ENCODE measurements at regions not wholly inside any gene's neighbourhood (a gene's known extent, or its start where the extent isn't known, plus 50 kb on each side); places are given as distances from the start of the nearest gene placed in this dataset.

DNA sequence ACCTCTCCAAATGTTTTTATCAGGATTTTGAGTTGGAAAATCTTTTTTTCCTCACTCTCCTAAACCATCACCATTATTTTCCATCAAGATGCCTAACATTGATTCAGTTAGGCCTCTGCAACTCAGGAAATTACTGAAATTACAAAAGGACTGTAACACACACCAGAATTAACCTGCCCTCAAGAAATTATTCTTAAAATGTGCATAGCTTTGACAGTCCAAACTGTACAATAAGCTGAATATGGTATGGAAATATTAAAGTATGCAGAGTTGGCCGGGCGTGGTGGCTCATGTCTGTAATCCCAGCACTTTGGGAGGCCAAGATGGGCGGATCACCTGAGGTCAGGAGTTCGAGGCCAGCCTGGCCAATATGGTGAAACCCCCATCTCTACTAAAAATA, 50.2 kb upstream of the PHLPP1 start:
- H3K4me3 ChIP-seq (replicated peaks; ENCODE audit: insufficient read depth, low read length), result no peak overlapping the region
- TF ChIP-seq SPI1 (IDR thresholded peaks at IDR 0.05; ENCODE audit: borderline replicate concordance, low read depth), result no peak
- TF ChIP-seq, protein P1, sequence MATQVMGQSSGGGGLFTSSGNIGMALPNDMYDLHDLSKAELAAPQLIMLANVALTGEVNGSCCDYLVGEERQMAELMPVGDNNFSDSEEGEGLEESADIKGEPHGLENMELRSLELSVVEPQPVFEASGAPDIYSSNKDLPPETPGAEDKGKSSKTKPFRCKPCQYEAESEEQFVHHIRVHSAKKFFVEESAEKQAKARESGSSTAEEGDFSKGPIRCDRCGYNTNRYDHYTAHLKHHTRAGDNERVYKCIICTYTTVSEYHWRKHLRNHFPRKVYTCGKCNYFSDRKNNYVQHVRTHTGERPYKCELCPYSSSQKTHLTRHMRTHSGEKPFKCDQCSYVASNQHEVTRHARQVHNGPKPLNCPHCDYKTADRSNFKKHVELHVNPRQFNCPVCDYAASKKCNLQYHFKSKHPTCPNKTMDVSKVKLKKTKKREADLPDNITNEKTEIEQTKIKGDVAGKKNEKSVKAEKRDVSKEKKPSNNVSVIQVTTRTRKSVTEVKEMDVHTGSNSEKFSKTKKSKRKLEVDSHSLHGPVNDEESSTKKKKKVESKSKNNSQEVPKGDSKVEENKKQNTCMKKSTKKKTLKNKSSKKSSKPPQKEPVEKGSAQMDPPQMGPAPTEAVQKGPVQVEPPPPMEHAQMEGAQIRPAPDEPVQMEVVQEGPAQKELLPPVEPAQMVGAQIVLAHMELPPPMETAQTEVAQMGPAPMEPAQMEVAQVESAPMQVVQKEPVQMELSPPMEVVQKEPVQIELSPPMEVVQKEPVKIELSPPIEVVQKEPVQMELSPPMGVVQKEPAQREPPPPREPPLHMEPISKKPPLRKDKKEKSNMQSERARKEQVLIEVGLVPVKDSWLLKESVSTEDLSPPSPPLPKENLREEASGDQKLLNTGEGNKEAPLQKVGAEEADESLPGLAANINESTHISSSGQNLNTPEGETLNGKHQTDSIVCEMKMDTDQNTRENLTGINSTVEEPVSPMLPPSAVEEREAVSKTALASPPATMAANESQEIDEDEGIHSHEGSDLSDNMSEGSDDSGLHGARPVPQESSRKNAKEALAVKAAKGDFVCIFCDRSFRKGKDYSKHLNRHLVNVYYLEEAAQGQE (IDR thresholded peaks at IDR 0.05; ENCODE audit: insufficient replicate concordance, low read depth), result no peak
- H3K27ac ChIP-seq (replicated peaks), result no peak overlapping the region
- no peaks in the 10 kb centered on the region for H3K27me3 ChIP-seq (ENCODE audit: insufficient read depth, poor library complexity, severe bottlenecking)
- DNase-seq (ENCODE audit: low read depth in 1 of 2, low spot score in 1 of 2), result no peak

Measured in HL-60 (cell line).